ENCODE measurements at regions not wholly inside any gene's neighbourhood (a gene's known extent, or its start where the extent isn't known, plus 50 kb on each side); places are given as distances from the start of the nearest gene placed in this dataset.
A peak's percentile ranks its signal among the peaks of the same experiment; 100 is the strongest.
"Not testable (repeated sequence)": the region's sequence is repeated elsewhere in the genome, so short reads cannot be mapped to it uniquely, and the experiment has no call there.

DNA sequence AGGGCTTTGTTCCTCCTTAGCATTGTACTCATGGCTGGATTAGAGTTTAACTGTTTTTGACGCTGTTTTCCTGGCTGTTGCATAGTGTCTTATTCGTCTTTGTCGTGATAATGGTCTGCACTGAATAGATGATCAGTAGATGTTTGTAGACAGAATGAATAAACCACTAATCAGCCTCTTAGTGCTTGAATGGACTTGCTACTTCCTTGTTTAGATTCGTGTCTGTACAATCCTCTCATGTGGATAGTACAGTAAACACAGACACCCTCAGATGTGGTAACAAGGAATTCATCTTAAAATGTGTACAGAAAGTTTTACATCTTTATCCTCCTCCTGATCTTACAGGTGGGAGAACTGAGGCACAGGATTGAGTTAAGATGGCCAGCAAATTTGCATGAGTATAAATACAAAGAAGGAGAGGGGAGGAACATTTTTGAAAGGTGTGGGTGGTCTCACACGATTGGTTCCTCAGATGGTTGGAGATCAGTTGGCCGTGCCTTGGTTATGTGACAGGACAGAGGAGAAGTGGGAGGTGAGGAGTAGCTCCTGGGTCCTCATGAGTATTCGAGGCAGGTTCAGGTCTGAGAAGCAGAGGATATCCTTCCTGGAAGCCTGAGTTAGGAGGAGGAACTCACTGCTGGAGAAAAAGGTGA lies 196.0 kb downstream of the KLRB1 start:
- H3K27ac ChIP-seq; H3K27me3 ChIP-seq; H3K36me3 ChIP-seq; intact Hi-C loops (cut with DNase I); DNase-seq; H3K9me3 ChIP-seq; H3K4me3 ChIP-seq; H3K4me1 ChIP-seq: not testable (repeated sequence)
- WGBS, 2 donors, result 45 to 57% methylated on average over 7 of the region's 7 CpGs

DNA sequence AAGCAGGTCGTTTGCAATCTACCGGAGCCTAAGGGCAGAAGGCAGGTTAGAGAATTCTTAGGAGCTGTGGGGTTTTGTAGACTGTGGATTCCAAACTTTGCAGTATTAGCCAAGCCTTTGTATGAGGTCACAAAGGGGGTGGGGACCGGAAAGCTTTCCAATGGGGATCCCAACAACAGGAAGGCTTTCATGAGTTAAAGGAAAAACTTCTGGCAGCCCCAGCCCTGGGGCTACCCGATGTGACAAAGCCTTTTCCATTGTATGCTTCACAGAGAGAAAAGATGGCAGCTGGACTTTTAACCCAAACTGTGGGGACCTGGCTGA lies 199.2 kb upstream of the PZP start:
- H3K36me3 ChIP-seq; H3K9me3 ChIP-seq; H3K27ac ChIP-seq; H3K27me3 ChIP-seq; DNase-seq; H3K4me1 ChIP-seq; intact Hi-C loops (cut with DNase I): not testable (repeated sequence)
- H3K4me3 ChIP-seq, result peak overlapping the region in 3 of 4 donors; percentile 2 to 16 (median 6)
- 65 to 91% methylated on average over 4 of the region's 4 CpGs for WGBS, 2 donors

- Histone ChIP-seq H3K4me1 (no peaks in the 10 kb centered on the region), H3K27ac (no peak overlapping the region), H3K36me3 (no peaks in the 10 kb centered on the region), H3K9me3 (no peaks in the 10 kb centered on the region), H3K27me3 (no peaks in the 10 kb centered on the region), H3K4me3 (peak overlapping the region in 3 of 4 donors; percentile 2 to 16 (median 6))
- WGBS, 2 donors, result 71 to 92% methylated on average over 46 of the region's 46 CpGs
- intact Hi-C loops (cut with DNase I), result no loop called here
- DNase-seq, result no peak
- no peak for TF ChIP-seq POLR2A (IDR thresholded peaks at IDR 0.05)
- no peak for TF ChIP-seq POLR2AphosphoS5 (IDR thresholded peaks at IDR 0.05)
- TF ChIP-seq CTCF (IDR thresholded peaks at IDR 0.05), result no peak
- no peak for TF ChIP-seq EP300 (IDR thresholded peaks at IDR 0.05)
Measured at GRCh38 chr12:9406564-9407424, 198.6 kb upstream of the PZP start.

DNA sequence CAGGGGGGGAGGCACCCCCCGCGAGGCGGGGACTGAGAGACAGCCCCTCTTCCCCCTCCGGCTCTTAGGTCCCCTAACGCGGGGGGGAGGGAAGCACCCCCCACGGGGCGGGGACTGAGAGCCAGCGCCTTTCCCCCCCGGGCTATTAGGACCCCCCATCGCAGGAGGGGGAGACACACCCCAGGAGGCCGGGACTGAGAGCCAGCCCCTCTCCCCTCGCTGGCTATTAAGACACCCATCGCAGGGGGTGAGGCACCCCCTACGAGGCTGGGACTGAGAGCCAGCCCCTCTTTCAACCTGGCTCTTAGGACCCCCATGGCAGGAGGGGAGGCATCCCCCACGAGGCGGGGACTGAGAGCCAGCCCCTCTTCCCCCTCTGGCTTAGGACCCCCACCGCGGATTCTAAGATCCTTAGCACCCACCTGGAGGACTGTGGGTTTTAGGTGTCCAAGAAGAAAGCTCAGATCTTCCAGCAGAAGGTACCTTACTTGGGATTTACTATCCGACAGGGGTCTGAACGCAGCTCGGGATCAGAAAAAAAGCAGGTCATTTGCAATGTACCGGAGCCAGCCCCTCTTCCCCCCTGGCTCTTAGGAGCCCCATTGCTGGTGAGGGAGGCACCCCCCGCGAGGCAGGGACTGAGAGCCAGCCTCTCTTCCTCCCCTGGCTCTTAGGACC lies 197.8 kb upstream of the PZP start:
- Histone ChIP-seq H3K36me3 (no peaks in the 10 kb centered on the region), H3K4me1 (no peaks in the 10 kb centered on the region), H3K27me3 (no peaks in the 10 kb centered on the region), H3K4me3 (no peak overlapping the region), H3K27ac (no peak overlapping the region), H3K9me3 (no peaks in the 10 kb centered on the region)
- no peak for DNase-seq
- TF ChIP-seq POLR2A (IDR thresholded peaks at IDR 0.05), result no peak
- TF ChIP-seq EP300 (IDR thresholded peaks at IDR 0.05), result no peak
- TF ChIP-seq CTCF (IDR thresholded peaks at IDR 0.05), result no peak
- no peak for TF ChIP-seq POLR2AphosphoS5 (IDR thresholded peaks at IDR 0.05)
- WGBS, 2 donors, result 61 to 75% methylated on average over 15 to 18 of the region's 25 CpGs
- intact Hi-C loops (cut with DNase I), result no loop called here

GRCh38 chr12:9404469-9405260 lies 196.5 kb upstream of the PZP start:
- H3K4me3 ChIP-seq, result no peak overlapping the region
- no peaks in the 10 kb centered on the region for H3K27me3 ChIP-seq
- TF ChIP-seq POLR2AphosphoS5 (IDR thresholded peaks at IDR 0.05), result no peak
- TF ChIP-seq POLR2A (IDR thresholded peaks at IDR 0.05), result no peak
- TF ChIP-seq CTCF (IDR thresholded peaks at IDR 0.05), result no peak
- no peak for TF ChIP-seq EP300 (IDR thresholded peaks at IDR 0.05)
- H3K9me3 ChIP-seq, result no peaks in the 10 kb centered on the region
- no peaks in the 10 kb centered on the region for H3K4me1 ChIP-seq
- WGBS, 2 donors, result 76 to 90% methylated on average over 38 of the region's 39 CpGs
- DNase-seq, result no peak
- no peak overlapping the region for H3K27ac ChIP-seq
- intact Hi-C loops (cut with DNase I), result no loop called here
- no peaks in the 10 kb centered on the region for H3K36me3 ChIP-seq
